Stimulated activated effector memory CD8-positive, alpha-beta T cell treated with anti-CD3 and anti-CD28 coated beads, Interleukin-12 subunit alpha, Interleukin-12 subunit beta, amount 100 ng/mL, for 72 hours (primary cell): ENCODE measurements at regions not wholly inside any gene's neighbourhood (a gene's known extent, or its start where the extent isn't known, plus 50 kb on each side); places are given as distances from the start of the nearest gene placed in this dataset.

Source experiments
- ATAC-seq: fragments of 150-1000 bp; cut with Tn5 transposase; 2 replicates; pipeline ENCODE4 v1.10.0; 2021
- DNase-seq, 2 donors: peaks; one replicate each; pipeline ENCODE4 v3.0.0; 2021 to 2022; ENCODE audit warnings: low spot score in 2 of 2
- H3K27ac Mint-ChIP-seq: one replicate; pipeline ENCODE4 v1.8.0; 2022; ENCODE audit warnings: mild to moderate bottlenecking, mixed read lengths
- H3K36me3 Mint-ChIP-seq: one replicate; pipeline ENCODE4 v1.8.0; 2022; ENCODE audit warnings: mild to moderate bottlenecking, mixed read lengths
- H3K4me1 Mint-ChIP-seq: one replicate; pipeline ENCODE4 v1.8.0; 2022; ENCODE audit warnings: mixed read lengths
- H3K4me3 Mint-ChIP-seq: one replicate; pipeline ENCODE4 v1.8.0; 2022; ENCODE audit warnings: mild to moderate bottlenecking, mixed read lengths
- H3K9me3 Mint-ChIP-seq: one replicate; pipeline ENCODE4 v1.8.0; 2022; ENCODE audit warnings: mixed read lengths

DNA sequence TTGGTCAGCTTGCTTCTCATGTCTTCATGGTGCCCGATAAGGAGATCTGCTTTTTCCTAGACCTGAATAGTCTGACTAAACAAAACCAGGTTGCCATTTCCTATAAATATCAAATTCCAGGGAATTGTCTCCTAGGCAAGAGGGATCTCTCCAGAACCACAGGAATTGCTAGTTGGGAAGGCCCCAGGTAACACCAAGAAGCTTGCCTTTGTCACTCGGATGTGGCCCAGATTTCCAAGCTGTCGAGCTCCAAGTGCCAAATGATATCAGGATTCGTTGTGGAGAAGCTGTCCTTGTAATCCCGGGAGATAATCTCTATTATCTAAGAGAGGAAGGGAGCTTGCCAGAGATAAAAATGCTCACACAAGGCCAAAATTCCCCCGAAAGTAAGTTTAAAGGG lies 1288.5 kb upstream of the AUTS2 start:
- DNase-seq (no peak), ATAC-seq (no peak)
- Mint-ChIP-seq H3K27ac (no peak overlapping the region), H3K36me3 (no peaks in the 10 kb centered on the region), H3K4me3 (no peak overlapping the region), H3K4me1 (no peaks in the 10 kb centered on the region), H3K9me3 (peaks cover 6% of the 10 kb centered on the region)

DNA sequence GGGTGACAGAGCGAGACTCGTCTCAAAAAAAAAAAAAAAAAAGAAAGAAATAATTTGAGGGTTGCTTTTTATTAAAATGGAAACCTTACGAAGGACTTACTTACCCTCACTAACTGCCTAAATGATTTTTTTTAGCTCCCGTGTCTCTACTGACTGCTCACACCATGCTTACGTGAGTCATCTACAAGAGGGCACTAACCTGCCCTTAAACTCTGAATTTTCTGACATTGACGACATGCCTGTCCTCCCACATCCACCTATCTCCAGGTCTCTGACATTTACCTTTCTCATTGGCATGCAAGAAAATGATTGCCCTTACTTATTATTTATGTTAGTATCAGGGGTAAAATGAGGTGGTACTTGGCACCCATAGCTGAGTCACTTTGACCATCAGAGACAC lies 1286.3 kb upstream of the AUTS2 start:
- ATAC-seq (no peak), DNase-seq (no peak)
- no peaks in the 10 kb centered on the region for H3K36me3 Mint-ChIP-seq
- no peak overlapping the region for H3K4me3 Mint-ChIP-seq
- no peaks in the 10 kb centered on the region for H3K4me1 Mint-ChIP-seq
- H3K9me3 Mint-ChIP-seq = peaks cover 6% of the 10 kb centered on the region
- H3K27ac Mint-ChIP-seq = no peak overlapping the region

DNA sequence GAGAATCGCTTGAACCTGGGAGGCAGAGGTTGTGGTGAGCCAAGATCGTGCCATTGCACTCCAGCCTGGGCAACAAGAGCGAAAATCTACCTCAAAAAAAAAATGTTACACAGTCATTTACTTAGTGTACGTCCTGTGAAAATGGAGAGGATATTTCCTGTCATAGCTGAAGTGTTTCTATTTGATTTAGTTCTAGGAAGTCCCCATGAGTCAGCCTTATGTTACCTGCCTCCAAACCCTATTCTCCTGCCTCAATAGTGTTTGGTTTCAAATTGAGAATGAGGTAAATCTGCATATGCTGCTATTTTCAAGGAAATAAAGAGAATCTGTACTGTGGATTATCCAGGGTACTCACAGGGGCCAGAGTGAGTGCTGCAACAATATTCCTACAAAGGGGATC lies 1284.5 kb upstream of the AUTS2 start:
- H3K27ac Mint-ChIP-seq = no peak overlapping the region
- peaks cover 4% of the 10 kb centered on the region for H3K9me3 Mint-ChIP-seq
- no peak for DNase-seq
- no peak for ATAC-seq
- H3K36me3 Mint-ChIP-seq = no peaks in the 10 kb centered on the region
- H3K4me3 Mint-ChIP-seq = no peak overlapping the region
- no peaks in the 10 kb centered on the region for H3K4me1 Mint-ChIP-seq

DNA sequence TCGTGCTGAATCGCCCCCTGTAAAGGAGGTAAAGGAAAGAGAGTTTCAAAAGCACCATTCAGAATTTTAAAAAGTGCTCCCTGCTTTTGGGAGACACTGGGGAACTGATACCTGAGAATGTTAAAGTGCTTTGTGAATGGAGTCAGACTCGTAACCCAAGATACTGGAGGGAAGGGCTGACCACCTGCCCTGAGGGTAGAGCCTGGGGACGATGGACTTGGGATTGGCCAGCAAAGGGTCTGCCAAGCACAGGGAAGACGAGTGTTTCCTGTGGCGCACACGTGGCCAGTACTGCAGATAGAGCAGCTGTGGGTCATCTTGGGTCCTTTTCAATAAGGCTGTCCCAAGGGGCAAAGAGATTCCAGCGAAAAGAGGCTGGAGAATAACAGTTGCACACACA lies 1284.1 kb upstream of the AUTS2 start:
- H3K27ac Mint-ChIP-seq = no peak overlapping the region
- ATAC-seq (no peak), DNase-seq (no peak)
- H3K9me3 Mint-ChIP-seq = peaks cover 5% of the 10 kb centered on the region
- no peak overlapping the region for H3K4me3 Mint-ChIP-seq
- H3K4me1 Mint-ChIP-seq = no peaks in the 10 kb centered on the region
- no peaks in the 10 kb centered on the region for H3K36me3 Mint-ChIP-seq

DNA sequence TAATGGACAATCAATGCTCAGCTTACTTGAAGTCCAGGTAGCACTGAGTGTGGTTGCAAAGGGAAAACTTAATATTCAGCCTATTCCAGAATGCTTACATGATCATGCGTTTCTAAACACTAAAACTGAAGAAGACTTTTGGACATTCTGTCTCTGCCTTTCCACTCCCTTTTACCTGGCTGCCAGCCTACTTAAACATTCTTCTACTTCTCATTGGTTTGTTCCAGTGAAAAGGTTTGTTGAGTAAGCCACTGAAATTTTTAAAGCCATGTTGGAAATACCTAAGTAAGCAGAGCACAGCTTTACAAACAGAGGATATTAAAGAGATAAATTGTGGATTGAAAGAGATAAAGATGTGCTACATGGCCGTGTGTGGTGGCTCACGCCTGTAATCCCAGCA lies 1280.8 kb upstream of the AUTS2 start:
- ATAC-seq = no peak
- H3K36me3 Mint-ChIP-seq = no peaks in the 10 kb centered on the region
- H3K4me3 Mint-ChIP-seq = no peak overlapping the region
- no peak overlapping the region for H3K27ac Mint-ChIP-seq
- no peak for DNase-seq
- H3K4me1 Mint-ChIP-seq = no peaks in the 10 kb centered on the region
- peaks cover 4% of the 10 kb centered on the region for H3K9me3 Mint-ChIP-seq

DNA sequence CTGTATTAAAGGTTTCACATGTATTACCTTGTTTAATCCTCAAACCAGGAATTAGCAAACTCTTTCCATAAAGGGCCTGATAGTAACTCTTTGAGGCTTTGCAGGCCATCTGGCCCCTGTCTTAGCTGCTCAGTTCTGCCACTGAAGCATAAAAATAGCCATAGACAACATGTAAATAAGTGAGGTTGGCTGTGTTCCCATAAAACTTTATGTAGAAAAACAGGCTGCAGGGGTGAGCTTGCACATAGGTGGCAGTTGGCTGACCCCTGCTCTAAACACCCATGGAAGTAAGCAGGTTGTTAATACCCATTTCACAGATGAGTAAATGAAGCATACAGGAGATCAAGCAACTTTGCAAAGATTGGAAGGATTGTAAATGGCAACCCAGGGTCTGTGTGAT lies 1279.2 kb upstream of the AUTS2 start:
- no peak for ATAC-seq
- Mint-ChIP-seq H3K36me3 (no peaks in the 10 kb centered on the region), H3K4me3 (no peak overlapping the region), H3K9me3 (peaks cover 7% of the 10 kb centered on the region), H3K27ac (no peak overlapping the region), H3K4me1 (no peaks in the 10 kb centered on the region)
- DNase-seq = no peak

DNA sequence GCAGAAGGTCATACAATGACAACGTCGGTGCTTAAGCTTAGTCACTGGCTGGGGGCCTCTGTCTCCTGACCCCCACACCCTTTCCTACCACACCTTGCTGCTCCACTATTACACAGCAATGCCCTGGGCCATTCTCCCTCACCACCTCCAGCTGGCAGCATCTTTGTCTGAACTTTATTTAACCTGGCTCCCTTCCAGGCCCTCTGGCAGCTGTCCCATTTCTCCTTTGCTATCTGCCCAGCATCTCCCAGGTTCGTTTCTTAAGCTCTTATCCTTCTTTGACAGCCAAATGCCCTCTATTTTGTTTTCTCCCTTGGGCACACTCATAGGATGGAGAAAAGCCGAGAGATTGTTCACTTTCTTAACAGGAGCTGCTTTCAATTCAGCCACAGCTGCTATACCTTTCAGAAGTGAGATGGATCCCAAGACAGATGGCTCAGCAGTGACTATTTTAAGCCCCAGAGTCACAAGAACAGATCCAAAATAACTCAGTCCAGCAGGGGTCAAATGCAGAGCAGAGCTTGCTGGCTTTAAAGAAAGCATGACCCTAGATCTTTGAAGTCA lies 1277.1 kb upstream of the AUTS2 start:
- Mint-ChIP-seq H3K4me3 (no peak overlapping the region), H3K4me1 (no peaks in the 10 kb centered on the region), H3K9me3 (peaks cover 11% of the 10 kb centered on the region), H3K36me3 (no peaks in the 10 kb centered on the region), H3K27ac (no peak overlapping the region)
- peak; percentile 24 for ATAC-seq
- no peak for DNase-seq

DNA sequence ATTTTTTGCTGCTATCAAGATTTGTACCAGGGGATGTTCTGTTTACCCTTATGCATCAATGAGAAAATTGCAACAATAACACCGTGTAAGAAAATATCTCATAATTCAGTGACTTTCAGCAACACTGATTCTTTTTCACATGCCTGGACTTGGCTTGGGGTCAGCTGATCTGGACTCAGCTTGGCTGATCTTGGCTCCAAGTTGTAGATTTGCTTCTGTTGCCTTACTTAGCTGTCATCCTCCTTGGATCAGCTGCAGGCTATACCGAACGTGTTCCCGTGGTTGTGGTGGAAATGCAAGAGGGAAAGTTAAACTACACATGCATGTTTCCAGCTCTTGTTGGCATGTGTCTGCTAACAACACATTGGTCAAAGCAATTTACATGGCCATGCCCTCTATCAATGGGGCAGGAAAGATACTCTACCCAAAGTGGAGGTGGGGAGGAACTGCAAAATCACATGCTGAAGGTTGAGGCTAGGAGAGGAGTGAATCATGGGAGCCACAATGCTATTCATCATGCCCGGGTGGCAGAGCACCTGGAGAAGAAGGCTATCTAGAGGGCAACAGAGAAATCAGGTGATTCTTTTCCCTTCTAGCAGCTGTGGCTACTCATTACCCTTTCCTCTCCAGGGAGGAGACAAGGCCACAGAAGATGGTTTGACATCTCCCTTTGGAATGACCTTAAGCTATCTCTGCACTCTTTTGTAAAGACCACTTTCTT lies 1276.3 kb upstream of the AUTS2 start:
- Mint-ChIP-seq H3K36me3 (no peaks in the 10 kb centered on the region), H3K27ac (no peak overlapping the region), H3K4me3 (no peak overlapping the region), H3K4me1 (no peaks in the 10 kb centered on the region), H3K9me3 (peaks cover 15% of the 10 kb centered on the region)
- ATAC-seq = no peak
- DNase-seq = no peak

DNA sequence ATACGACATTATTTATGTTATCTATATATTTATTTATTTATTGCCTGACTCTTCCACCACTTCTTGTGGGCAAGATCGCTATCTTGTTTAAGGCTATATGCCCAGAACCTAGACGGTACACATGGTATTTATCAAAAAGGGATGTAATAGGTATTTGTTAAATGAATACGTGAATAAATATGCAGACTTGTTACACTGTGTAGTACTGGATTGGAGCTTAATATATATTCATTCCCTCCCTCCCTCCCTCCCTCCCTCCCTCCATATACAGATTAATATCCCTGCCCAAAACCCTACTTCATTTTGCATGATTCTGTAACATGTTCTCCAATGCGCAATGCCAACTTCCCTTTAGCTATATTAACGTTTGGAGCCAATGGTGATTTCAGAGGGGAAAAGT lies 1273.7 kb upstream of the AUTS2 start:
- Mint-ChIP-seq H3K27ac (no peak overlapping the region), H3K36me3 (no peaks in the 10 kb centered on the region), H3K9me3 (peaks cover 15% of the 10 kb centered on the region), H3K4me1 (no peaks in the 10 kb centered on the region), H3K4me3 (no peak overlapping the region)
- ATAC-seq = no peak
- no peak for DNase-seq

DNA sequence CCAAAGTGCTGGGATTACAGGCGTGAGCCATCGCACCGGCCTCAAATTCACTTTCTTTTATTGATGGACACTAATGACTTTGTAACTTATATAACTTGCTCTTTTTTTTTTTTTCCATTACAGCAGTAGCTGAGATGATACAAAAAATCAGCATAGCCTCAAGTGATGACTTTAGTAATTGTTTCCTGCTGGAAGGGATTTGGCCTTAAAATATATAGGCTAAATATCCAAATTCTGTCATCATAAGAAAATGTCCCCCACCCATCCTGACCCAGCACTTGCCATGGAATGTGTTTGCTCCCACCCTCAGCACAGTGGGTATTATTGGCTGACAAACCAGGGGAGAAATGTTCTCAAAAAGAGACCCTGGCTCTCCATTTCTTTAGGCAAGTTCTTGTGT lies 1264.1 kb upstream of the AUTS2 start:
- ATAC-seq (no peak), DNase-seq (no peak)
- no peak overlapping the region for H3K4me3 Mint-ChIP-seq
- H3K4me1 Mint-ChIP-seq = no peaks in the 10 kb centered on the region
- no peak overlapping the region for H3K27ac Mint-ChIP-seq
- peaks cover 8% of the 10 kb centered on the region for H3K9me3 Mint-ChIP-seq
- H3K36me3 Mint-ChIP-seq = no peaks in the 10 kb centered on the region

DNA sequence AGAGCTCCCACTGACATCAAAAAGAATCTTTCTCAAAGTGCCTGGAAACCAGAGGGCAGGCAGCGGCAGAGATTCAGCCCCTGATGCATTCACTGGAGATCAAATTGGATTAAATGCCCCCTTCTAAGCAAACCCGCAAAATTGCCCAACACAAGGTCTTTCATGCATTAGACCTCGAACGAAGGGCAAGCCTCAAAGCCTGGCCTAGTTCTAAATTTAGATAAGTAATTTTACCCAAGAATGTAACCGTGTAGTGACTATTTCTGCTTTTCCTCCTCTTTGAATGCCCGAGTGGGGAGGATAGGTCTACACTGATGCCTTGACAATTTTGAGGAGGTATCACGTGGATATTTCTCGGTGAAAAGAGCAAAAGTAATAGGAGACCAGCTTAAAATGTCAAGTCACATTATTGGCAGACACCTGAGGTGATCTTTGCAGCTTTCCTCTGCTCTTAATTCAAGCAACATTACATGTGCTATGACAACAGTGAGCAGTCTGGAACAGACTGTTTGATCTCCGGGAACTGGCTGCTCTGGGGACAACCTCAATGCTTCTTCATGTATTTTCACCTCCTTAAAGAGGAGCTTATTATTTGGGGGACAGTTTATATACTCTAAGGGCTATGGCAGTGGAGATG lies 1263.5 kb upstream of the AUTS2 start:
- Mint-ChIP-seq H3K4me3 (no peak overlapping the region), H3K27ac (no peak overlapping the region), H3K36me3 (no peaks in the 10 kb centered on the region), H3K9me3 (peaks cover 8% of the 10 kb centered on the region), H3K4me1 (no peaks in the 10 kb centered on the region)
- DNase-seq (no peak), ATAC-seq (no peak)

DNA sequence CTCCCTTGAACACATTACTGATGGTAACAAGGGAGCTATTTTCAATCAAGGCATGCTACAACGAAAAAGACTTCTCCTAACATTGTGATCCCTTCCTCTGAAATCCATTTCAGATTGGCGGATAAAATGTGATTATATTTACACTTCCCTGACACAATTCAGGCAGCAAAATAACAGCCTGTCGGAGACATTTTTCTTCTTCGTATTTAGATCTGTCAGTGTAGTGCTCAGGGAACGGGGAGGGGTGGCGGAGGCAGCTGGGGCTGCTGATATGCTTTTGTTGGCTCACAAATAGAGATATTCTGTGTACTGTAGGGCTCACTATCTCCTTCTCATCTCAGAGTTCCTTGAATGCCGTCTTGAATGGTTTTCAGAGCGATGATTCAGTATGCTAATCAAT lies 1261.7 kb upstream of the AUTS2 start:
- Mint-ChIP-seq H3K4me1 (no peaks in the 10 kb centered on the region), H3K27ac (no peak overlapping the region)
- ATAC-seq = no peak

DNA sequence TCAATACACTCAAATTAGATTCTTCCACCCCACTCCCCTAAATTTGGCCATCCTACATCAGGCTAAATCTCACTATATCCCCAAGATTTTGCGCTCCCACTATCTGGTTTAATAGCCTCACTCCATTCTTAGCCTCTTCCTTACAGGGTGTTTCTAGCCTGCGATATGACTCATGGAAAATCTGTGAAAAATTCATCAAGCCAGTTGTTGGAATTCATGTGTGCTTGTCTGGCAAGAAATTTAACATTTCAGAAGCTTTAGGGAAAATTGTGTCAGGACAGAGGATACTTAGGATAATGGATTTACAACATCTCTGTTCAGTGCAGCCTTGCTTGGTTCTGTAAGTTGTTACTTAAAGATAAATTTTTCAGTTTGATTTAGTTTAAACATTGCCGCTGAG lies 1249.9 kb upstream of the AUTS2 start:
- H3K4me1 Mint-ChIP-seq = no peaks in the 10 kb centered on the region
- no peak for DNase-seq
- H3K27ac Mint-ChIP-seq = no peak overlapping the region
- no peaks in the 10 kb centered on the region for H3K36me3 Mint-ChIP-seq
- no peak overlapping the region for H3K4me3 Mint-ChIP-seq
- H3K9me3 Mint-ChIP-seq = peaks cover 19% of the 10 kb centered on the region
- no peak for ATAC-seq

More for the DNA sequence above, 1261.7 kb upstream of the AUTS2 start:
- Mint-ChIP-seq H3K4me3 (no peak overlapping the region), H3K36me3 (no peaks in the 10 kb centered on the region), H3K9me3 (peaks cover 7% of the 10 kb centered on the region)
- no peak for DNase-seq

DNA sequence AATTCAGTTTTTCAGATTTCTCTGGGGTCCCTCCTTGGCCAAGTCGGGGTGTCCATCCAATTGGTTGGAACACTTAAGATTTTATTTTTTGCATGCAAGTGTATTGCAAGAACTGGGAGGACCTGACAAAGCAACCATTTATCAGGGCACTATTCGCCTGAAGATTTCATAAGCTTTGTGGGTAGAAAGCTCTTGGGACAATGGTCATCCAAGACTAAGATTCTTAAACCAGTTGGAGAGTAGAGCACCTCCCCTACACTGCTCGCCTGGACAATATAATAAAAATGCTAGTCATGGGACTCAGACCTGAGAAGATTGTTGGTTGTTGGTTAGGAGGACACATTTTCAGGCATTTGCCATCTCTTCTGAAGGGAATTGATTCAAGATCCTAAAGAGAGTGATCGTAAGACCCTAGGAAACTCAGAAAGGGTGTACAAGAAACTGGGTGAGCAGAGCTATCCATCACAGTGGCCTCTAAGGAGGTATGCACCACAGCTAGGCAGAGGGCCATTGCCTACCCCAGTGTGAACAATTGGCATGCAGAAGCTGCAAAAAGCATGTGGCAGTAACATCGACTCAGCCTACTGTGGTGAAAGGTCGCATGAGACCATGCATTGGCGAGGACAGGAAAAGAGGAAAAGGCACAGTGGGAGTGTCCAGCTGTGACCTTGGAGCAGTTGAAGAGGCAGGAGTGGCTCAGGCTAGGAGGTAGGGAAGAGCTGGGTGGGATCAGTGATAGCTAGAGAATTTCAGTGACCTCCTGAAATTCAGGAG lies 1235.3 kb upstream of the AUTS2 start:
- no peaks in the 10 kb centered on the region for H3K4me1 Mint-ChIP-seq
- H3K27ac Mint-ChIP-seq = no peak overlapping the region
- DNase-seq (no peak), ATAC-seq (no peak)
- no peak overlapping the region for H3K4me3 Mint-ChIP-seq
- peaks cover 16% of the 10 kb centered on the region for H3K9me3 Mint-ChIP-seq
- no peaks in the 10 kb centered on the region for H3K36me3 Mint-ChIP-seq

DNA sequence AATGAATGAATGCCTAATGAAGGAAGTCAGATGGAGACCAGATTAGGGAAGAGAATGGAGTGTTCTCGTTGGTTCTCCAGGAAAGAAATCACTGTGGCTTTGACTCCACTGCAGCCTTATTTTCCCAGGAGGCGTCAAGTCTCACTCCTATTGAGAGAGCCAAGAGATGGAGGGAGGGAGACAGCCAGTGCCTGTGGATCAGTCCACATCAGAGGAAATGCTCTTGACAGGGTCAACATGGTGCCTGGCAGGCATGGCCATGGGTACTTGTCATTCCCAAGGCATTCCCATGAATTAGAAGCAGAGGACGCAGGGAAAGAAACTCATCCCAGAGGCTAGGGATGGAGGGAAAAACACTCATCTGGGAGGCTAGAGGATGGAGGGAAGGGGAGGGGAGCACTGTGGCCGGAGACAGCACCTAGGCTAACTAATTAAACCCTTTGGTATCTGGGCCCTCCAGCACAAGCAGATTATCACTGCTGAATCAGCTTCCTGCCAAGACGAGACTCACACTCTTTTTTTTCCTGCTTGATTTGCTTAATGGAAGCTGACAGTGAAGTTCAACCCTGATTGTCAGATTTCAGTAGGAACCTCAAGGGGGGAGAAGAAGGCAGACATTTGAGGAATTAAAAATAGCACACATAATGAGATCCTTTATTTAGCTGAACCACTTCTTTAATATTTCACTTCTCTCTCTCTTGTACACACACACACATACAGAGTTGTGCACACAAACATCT lies 1233.2 kb upstream of the AUTS2 start:
- ATAC-seq (no peak), DNase-seq (no peak)
- Mint-ChIP-seq H3K36me3 (no peaks in the 10 kb centered on the region), H3K4me1 (no peaks in the 10 kb centered on the region), H3K9me3 (peaks cover 20% of the 10 kb centered on the region), H3K27ac (no peak overlapping the region), H3K4me3 (no peak overlapping the region)
